ENCODE measurements at regions not wholly inside any gene's neighbourhood (a gene's known extent, or its start where the extent isn't known, plus 50 kb on each side); places are given as distances from the start of the nearest gene placed in this dataset.

DNA sequence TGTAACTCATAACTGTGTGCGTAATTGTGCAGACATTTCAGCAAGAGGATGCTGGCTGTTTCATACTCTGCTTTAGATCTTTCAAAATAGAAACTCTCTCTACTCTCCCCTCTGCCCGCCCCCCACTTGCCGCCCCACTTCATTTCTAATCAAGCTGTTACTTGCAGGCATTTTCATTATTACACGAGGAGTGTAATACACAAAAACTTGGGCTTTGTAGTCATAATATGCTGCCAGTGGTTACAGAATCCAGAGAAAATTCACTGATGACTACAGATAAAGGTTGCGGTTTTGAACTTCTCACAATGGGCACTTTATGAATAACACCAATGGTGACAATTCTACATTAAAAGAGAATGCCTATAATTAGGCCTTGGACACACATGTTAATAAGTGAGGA is 194.0 kb upstream of the POU3F2 start:
- no peak for DNase-seq

DNA sequence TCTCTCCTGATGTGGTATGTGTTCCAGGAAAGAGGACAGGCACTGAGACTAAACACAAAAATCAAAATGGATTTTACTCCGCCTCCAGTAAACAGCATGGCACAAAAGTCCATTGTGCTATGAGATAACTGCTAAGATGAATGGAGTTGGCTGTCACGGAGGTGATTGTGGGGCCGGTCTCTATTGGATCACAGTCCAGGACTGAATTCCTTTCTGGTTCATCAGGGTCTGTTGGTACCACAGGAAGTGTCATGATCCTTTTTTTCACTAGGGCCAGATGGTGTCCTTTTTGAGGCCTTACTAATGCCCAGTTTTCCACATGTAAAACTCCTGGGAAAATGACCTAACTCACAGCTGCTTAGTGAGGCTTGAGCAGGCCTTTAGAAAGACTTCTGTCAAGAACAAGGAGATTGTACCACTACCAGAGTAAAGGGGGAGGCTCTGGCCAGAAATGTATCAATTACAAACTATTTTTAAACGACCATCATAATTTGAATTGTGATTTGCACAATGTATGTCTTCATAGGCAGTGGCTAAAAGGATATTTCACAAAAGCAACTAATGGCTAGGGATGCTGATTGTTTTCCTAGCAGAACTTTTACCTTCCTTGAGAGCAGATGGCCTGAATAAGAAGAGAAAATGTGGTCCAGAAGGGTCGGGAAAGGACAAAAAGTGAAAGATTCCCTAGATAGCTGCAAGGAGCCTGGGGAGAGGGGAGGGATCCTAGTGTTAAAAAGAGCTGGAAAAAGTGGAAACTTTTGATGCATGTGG is 192.2 kb upstream of the POU3F2 start:
- DNase-seq = no peak

- no peak for DNase-seq
Measured at GRCh38 chr6:98644063-98644462, 190.3 kb upstream of the POU3F2 start.

DNA sequence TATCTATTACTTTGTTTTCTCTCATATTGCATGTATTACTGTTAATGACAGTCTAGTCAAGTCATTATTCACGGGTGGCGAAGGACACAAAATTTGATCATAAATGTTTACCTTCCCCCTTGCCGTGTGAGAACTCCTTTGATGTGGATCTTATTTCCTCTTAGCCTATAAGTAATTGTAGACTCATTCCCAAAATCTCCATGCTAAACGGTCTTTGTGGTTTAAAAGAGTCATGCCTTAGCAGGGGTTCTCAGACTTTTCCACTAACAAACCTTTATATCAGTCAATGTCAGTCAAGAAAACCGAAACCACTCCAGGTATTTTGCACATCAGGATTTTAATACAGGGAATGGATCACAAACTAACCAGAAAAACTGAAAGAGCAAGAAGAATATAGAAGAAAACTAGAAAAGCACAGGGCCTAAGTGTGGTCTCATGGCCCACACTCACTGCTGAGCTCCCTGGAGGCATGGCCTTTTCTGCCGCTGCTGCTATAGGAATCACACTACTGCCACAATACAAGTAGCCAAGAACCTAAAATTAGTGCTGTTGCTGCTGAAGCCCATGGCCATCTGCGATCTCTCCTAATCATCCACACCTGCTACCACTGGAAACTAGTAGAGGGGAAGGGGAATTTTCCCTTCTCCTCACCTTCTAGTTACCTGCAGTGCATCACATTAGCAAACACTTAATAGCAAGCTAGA is 186.0 kb upstream of the POU3F2 start:
- DNase-seq = no peak

- DNase-seq = no peak
Measured at GRCh38 chr6:98650941-98651340, 183.4 kb upstream of the POU3F2 start.

DNA sequence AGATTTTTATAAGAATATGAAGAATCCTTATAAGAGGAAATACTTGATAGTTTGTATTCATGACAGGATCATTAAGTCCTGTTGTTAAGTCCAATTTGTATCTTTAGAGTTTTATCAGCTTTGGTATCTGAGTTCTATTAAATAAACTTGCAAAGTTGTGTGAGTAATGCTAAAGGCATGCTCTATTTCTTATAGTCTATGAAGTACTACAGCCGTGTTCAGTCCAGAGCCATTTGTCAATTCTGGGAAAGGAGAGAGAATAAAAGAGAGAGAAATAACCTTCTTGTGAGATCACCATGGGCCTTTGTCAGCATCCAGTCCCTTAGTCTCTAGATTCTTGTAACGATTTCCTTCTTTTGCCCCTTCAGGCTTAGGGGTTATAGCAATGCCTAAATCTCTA is 181.2 kb upstream of the POU3F2 start:
- DNase-seq = no peak

DNA sequence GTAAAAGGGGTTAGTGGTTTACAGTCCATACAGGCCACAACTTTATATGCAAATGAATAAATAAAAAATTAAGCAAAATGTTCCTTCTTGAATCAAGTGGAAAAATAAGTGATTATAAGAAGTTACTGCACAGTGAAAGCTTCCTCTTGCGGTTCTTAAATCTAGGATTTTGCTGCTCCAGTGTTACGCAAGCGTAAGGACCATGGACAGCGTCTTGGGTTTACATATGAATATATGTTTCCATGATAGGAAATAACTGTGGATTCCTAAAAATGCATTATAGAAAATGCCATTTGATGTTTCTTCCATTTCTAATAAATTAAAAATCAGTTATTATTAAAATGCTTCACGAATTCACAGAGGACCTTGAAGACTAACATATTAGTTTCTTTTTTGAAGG is 176.6 kb upstream of the POU3F2 start:
- no peak for DNase-seq

DNA sequence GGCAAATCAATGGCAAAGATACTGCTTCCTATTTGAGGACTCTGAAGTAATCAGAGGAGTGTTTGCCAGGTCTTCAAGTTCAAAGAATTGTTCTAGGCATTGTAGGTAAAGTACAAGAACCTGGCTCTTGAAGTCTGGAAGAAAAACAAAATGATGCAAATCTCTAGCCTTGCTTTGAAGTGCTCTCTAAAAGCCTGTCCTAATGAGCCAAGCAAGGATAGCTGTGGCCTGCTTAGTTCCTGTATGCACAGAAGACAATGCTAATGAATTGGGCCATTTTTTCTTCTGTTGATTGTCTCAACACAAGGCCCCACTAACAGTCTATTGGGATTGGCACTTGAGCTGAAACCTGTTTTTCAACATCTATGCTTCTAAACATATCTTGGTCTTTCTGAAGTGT is 165.0 kb upstream of the POU3F2 start:
- DNase-seq = no peak

GRCh38 chr6:98670045-98670746 is 164.2 kb upstream of the POU3F2 start:
- DNase-seq = no peak

GRCh38 chr6:98672681-98673475 is 161.5 kb upstream of the POU3F2 start:
- DNase-seq = no peak

GRCh38 chr6:98678481-98678880 is 155.9 kb upstream of the POU3F2 start:
- DNase-seq = no peak

GRCh38 chr6:98686008-98686601 is 148.3 kb upstream of the POU3F2 start:
- DNase-seq = no peak

- DNase-seq = no peak
Measured at GRCh38 chr6:98687752-98688151, 146.6 kb upstream of the POU3F2 start.

DNA sequence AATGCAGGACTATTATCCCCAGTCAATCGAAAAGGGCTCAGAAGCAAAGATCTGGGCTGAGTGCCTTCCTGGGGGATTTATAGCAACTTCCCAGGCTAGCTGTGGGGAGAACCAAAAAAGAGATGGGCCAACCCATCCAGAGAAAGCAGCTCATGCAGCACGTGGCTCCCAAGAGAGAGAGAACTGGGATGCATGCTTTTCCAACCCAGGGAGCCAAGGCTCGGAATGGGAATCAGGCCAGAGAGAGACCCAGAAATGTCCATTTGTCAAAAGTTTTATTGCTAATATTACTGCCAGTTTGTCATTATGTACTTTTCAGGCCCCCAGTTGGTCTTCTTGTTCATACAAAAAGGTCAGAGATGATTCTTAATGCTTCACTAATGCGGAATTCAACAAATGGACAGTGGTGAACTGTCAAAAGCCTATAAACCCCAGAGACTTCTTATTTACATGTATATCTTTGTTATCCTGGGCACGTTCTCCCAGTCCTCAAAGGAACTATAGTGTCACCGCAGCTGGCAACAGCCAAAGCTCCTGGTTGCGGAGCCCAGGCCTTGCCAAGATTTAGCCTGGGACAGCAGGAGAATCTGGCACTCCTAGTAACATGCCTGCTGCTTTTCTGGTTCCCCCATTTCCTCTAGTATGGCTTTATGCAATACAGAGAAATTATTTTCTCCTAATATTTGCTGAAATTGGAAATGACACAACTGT is 139.1 kb upstream of the POU3F2 start:
- no peak for DNase-seq

- no peak for DNase-seq
Measured at GRCh38 chr6:98711380-98711779, 123.0 kb upstream of the POU3F2 start.

- DNase-seq = no peak
Measured at GRCh38 chr6:98716341-98716740, 118.0 kb upstream of the POU3F2 start.

DNA sequence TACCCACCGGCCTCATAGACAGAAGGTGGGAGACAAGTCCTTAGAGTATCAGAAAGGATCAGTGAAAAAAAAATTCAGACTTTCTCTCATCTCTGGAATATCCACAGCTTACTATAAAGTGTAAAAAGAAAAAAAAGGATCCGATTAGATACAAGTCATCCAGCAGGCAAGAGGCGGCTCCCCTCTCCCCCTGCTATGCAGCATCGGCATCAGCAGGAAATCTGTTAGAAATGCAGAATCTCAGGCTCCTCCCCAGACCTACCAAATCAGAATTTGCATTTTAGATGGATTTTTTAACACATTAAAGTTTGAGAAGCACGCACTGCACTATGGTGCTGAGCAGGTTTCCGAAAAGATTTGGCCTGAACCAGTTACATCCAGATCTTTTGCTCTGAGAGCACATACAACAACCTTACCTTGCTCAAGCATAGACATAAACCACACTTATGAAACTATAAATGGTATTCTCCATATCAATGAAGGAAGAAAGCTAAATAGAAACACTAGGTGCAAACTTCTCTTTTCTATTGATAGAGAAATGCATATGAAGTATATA is 117.0 kb upstream of the POU3F2 start:
- no peak for DNase-seq

DNA sequence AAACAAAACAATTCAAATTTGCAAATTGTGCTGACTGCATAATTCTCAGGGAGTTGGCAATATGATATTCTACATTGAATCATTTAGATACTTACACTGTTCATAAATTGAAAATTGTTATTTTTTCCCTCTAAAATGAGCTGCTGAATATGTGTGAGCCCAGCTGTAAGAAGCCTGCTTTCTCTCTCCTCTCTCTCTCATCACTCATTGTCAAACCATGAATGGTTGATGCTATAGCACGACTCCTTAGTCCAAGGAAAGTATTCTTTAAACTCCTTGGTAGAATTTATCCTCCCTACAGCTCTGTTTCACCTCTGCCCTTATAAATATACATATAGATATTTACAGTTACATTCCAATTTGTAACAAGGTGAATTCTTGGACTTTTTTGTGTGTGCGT is 116.4 kb upstream of the POU3F2 start:
- no peak for DNase-seq

GRCh38 chr6:98724537-98724936 is 109.8 kb upstream of the POU3F2 start:
- DNase-seq = no peak

DNA sequence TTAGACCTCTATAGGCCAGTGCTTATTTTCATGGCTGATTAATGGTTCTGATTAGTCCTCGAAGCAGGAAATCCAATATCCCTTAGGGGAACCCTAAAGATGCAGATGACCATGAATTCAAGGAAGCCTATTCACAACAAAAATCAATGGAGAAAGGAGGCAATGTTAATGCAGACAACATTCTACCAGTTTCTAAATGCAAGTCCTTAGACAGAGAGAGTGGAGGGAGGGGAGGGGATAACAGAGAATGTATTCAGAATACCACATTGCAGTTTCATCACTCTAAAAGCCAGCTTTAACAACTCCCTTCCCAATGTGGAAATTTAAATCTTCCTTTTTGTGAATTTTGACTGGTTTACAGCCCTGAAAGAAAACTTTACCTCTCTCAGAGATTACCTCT is 87.1 kb upstream of the POU3F2 start:
- no peak for DNase-seq

DNA sequence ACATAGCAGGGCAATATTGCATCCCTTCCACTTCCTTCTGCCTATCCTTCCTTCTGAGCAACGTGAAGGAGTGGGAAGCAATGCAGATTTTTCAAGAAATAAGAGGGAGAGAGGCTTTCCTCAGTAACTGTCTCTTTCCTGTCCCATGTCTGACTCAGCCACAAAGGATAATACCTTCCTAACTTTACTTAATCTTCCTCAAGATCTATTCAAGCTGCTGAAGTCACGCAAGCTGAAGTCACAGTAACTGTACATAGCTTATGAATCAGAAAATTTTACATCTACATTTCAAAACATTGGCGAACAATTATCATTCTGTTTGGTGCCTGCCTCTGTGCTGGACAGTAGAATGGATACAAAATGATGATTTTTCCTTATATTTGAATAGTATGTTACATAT is 86.4 kb upstream of the POU3F2 start:
- DNase-seq = no peak
